ENCODE measurements at regions not wholly inside any gene's neighbourhood (a gene's known extent, or its start where the extent isn't known, plus 50 kb on each side); places are given as distances from the start of the nearest gene placed in this dataset.
A peak's percentile ranks its signal among the peaks of the same experiment; 100 is the strongest.
"Not testable (repeated sequence)": the region's sequence is repeated elsewhere in the genome, so short reads cannot be mapped to it uniquely, and the experiment has no call there.

DNA sequence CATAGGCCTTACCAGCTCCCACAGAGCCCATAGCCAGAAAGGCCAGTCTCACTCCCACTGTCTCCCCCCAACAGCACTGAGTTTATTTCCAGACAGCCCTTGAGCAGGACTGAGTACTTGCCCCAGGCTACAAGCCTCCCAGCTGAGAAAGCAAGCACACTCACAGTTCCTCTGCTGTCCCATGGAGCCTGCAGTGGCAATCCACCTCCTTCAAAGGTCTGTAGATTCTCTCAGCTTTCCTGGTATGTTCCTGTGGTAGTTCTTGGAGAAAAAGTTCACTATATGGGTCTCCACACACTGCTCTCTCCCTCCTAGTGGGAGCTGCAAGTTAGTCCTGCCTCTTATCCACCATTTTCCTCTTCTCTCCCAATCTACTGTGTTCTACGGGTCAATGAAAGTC lies 728.7 kb downstream of the DIAPH3 start:
- H3K4me1 ChIP-seq (ENCODE audit: insufficient read depth, low read length): no peaks in the 10 kb centered on the region
- ChIA-PET POLR2A (no interaction called here), CTCF (no interaction called here)
- TF ChIP-seq, protein P1, sequence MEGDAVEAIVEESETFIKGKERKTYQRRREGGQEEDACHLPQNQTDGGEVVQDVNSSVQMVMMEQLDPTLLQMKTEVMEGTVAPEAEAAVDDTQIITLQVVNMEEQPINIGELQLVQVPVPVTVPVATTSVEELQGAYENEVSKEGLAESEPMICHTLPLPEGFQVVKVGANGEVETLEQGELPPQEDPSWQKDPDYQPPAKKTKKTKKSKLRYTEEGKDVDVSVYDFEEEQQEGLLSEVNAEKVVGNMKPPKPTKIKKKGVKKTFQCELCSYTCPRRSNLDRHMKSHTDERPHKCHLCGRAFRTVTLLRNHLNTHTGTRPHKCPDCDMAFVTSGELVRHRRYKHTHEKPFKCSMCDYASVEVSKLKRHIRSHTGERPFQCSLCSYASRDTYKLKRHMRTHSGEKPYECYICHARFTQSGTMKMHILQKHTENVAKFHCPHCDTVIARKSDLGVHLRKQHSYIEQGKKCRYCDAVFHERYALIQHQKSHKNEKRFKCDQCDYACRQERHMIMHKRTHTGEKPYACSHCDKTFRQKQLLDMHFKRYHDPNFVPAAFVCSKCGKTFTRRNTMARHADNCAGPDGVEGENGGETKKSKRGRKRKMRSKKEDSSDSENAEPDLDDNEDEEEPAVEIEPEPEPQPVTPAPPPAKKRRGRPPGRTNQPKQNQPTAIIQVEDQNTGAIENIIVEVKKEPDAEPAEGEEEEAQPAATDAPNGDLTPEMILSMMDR (IDR thresholded peaks at IDR 0.05): no peak
- Mint-ChIP-seq H3K4me1 (ENCODE audit: low read depth) (no peaks in the 10 kb centered on the region), H3K4me3 (no peak overlapping the region), H3K36me3 (ENCODE audit: low read depth) (no peaks in the 10 kb centered on the region), H3K27me3 (peaks cover 3% of the 10 kb centered on the region), H3K9me3 (peaks cover 28% of the 10 kb centered on the region), H3K27ac (no peak overlapping the region)
- ATAC-seq (ENCODE audit: poor library complexity) (no peak), DNase-seq (no peak)
- intact Hi-C loops (cut with DNase I, micrococcal nuclease): no loop called here
- no peak overlapping the region for H3K4me3 ChIP-seq (ENCODE audit: low read length)
- no peaks in the 10 kb centered on the region for H3K36me3 ChIP-seq (ENCODE audit: insufficient read depth, low read length)
- H3K27ac ChIP-seq (ENCODE audit: low read depth in 1 of 2, low read length in 2 of 2): no peak overlapping the region
- no peaks in the 10 kb centered on the region for H3K27me3 ChIP-seq (ENCODE audit: control insufficient read depth in 1 of 2, insufficient read depth in 2 of 2, low read length in 2 of 2)
- H3K9me3 ChIP-seq (ENCODE audit: control insufficient read depth in 1 of 2, insufficient read depth in 1 of 2, low read length in 2 of 2): peaks cover 6 to 19% of the 10 kb centered on the region in 2 experiments

DNA sequence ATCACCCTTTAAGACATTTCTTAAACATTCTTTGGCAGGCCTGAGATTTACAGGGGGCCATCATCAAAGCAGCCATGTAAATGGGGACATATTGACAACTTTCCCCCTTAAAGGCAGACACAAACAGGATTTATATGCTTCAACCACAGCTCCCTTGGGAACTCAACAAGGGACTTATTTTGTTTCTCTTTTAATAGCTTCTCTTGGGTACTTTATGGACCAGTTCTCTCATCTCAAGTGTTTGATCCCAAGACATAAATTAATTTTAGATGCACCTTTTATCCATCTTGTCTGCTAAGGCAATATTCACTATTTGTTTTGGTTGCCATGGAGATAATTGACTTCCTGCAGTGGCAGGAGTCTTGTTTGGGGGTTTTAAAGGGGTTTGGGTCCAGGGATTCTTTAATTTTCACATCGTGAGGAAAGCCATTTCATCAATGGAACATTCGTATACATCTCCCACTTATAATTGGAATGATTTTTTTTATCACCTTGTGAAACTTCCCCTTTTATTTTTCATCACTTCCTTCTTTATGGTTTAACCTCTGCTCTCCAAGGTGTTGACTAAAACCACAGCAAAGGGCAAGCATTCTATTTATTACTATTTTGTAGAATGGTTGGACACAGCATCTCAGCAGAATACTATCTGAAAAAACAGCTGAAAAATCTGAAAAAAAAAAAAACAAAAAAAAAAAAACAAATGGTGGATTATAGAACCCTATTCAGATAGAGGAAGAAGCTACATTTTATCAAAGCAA lies 726.0 kb downstream of the DIAPH3 start:
- intact Hi-C loops (cut with DNase I, micrococcal nuclease): no loop called here
- no peak for ATAC-seq (ENCODE audit: poor library complexity)
- Mint-ChIP-seq H3K27me3 (peaks cover 17% of the 10 kb centered on the region), H3K36me3 (ENCODE audit: low read depth) (no peaks in the 10 kb centered on the region), H3K9me3 (peaks cover 15% of the 10 kb centered on the region), H3K4me1 (ENCODE audit: low read depth) (peaks cover 7% of the 10 kb centered on the region), H3K4me3 (no peak overlapping the region), H3K27ac (no peak overlapping the region)
- Histone ChIP-seq H3K27me3 (ENCODE audit: control insufficient read depth in 1 of 2, insufficient read depth in 2 of 2, low read length in 2 of 2) (no peaks in the 10 kb centered on the region), H3K27ac (ENCODE audit: low read depth in 1 of 2, low read length in 2 of 2) (no peak overlapping the region), H3K36me3 (ENCODE audit: insufficient read depth, low read length) (no peaks in the 10 kb centered on the region), H3K4me1 (ENCODE audit: insufficient read depth, low read length) (no peaks in the 10 kb centered on the region), H3K4me3 (ENCODE audit: low read length) (no peak overlapping the region), H3K9me3 (ENCODE audit: control insufficient read depth in 1 of 2, insufficient read depth in 1 of 2, low read length in 2 of 2) (peaks cover 9 to 19% of the 10 kb centered on the region in 2 experiments)
- DNase-seq: peak in 1 of 14 experiments; percentile 7
- CTCF ChIA-PET: no interaction called here
- TF ChIP-seq, protein P1 (IDR thresholded peaks at IDR 0.05): no peak
- POLR2A ChIA-PET: interaction anchor here (1.2 kb wide), 1 partner anchor 11 kb away, joined by 3 read pairs; no protein-coding TSS in a partner anchor

DNA sequence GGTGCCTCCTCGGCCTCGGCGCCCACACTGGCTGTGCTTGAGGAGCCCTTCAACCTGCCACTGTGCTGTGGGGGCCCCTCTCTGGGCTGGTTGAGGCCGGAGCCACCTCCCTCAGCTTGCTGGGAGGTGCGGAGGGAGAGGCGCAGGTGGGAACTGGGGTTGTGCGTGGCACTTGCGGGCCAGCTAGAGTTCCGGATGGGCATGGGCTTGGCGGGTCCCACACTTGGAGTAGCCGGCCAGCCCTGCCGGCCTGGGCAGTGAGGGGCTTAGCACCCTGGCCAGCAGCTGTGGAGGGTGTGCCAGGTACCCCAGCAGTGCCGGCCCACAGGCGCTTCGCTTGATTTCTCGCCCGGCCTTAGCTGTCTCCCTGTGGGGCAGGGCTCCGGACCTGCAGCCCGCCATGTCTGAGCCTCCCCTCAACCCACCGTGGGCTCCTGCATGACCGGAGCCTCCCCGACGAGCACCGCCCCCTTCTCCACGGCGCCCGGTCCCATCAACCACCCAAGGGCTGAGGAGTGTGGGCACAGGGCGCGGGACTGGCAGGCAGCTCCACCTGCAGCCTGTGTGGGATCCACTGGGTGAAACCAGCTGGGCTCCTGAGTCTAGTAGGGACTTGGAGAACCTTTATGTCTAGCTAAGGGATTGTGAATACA lies 723.8 kb downstream of the DIAPH3 start:
- peaks cover 4% of the 10 kb centered on the region for H3K9me3 Mint-ChIP-seq
- H3K4me3 Mint-ChIP-seq: no peak overlapping the region
- Histone ChIP-seq H3K4me1 (ENCODE audit: insufficient read depth, low read length) (no peaks in the 10 kb centered on the region), H3K9me3 (ENCODE audit: control insufficient read depth in 1 of 2, insufficient read depth in 1 of 2, low read length in 2 of 2) (peaks cover 0 to 9% of the 10 kb centered on the region in 2 experiments), H3K4me3 (ENCODE audit: low read length) (no peak overlapping the region), H3K27ac (ENCODE audit: low read depth in 1 of 2, low read length in 2 of 2) (no peak overlapping the region), H3K36me3 (ENCODE audit: insufficient read depth, low read length) (no peaks in the 10 kb centered on the region), H3K27me3 (ENCODE audit: control insufficient read depth in 1 of 2, insufficient read depth in 2 of 2, low read length in 2 of 2) (no peaks in the 10 kb centered on the region)
- CTCF ChIA-PET: no interaction called here
- H3K27ac Mint-ChIP-seq: no peak overlapping the region
- TF ChIP-seq, protein P1 (IDR thresholded peaks at IDR 0.05): no peak
- no peaks in the 10 kb centered on the region for H3K36me3 Mint-ChIP-seq (ENCODE audit: low read depth)
- peaks cover 21% of the 10 kb centered on the region for H3K27me3 Mint-ChIP-seq
- intact Hi-C loops (cut with DNase I, micrococcal nuclease): no loop called here
- peaks cover 7% of the 10 kb centered on the region for H3K4me1 Mint-ChIP-seq (ENCODE audit: low read depth)
- POLR2A ChIA-PET: no interaction called here
- ATAC-seq (ENCODE audit: poor library complexity) (no peak), DNase-seq (no peak)

DNA sequence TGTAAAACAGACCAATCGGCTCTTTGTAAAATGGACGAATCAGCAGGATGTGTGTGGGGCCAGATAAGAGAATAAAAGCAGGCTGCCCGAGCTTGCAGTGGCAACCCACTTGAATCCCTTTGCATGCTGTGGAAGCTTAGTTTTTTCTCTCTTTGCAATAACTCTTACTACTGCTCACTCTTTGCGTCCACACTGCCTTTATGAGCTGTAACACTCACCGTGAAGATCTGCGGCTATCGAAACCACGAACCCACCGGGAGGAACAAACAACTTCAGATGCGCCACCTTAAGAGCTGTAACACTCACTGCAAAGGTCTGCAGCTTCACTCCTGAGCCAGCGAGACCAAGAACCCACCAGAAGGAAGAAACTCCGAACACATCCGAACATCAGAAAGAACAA lies 722.7 kb downstream of the DIAPH3 start:
- H3K4me1 Mint-ChIP-seq (ENCODE audit: low read depth); H3K9me3 ChIP-seq (ENCODE audit: control insufficient read depth in 1 of 2, insufficient read depth in 1 of 2, low read length in 2 of 2); ATAC-seq (ENCODE audit: poor library complexity); H3K27me3 ChIP-seq (ENCODE audit: control insufficient read depth in 1 of 2, insufficient read depth in 2 of 2, low read length in 2 of 2); POLR2A ChIA-PET; H3K27ac Mint-ChIP-seq; H3K36me3 ChIP-seq (ENCODE audit: insufficient read depth, low read length); CTCF ChIA-PET; H3K9me3 Mint-ChIP-seq; H3K36me3 Mint-ChIP-seq (ENCODE audit: low read depth); H3K27ac ChIP-seq (ENCODE audit: low read depth in 1 of 2, low read length in 2 of 2); DNase-seq; intact Hi-C loops (cut with DNase I, micrococcal nuclease); H3K4me1 ChIP-seq (ENCODE audit: insufficient read depth, low read length); H3K4me3 ChIP-seq (ENCODE audit: low read length): not testable (repeated sequence)
- Mint-ChIP-seq H3K27me3 (peaks cover 21% of the 10 kb centered on the region), H3K4me3 (peak overlapping the region; percentile 25)

Measured in CD4-positive, alpha-beta T cell (primary cell).